GM12892 (cell line): ENCODE measurements at regions not wholly inside any gene's neighbourhood (a gene's known extent, or its start where the extent isn't known, plus 50 kb on each side); places are given as distances from the start of the nearest gene placed in this dataset.

ENCODE experiments used
- POLR2A ChIP-seq: IDR thresholded peaks from 2 replicates; pipeline ENCODE4 v1.6.1; 2011; ENCODE audit warnings: low read depth, low read length, control low read depth
- POLR2AphosphoS5 ChIP-seq: IDR thresholded peaks from 2 replicates; pipeline ENCODE4 v1.6.1; 2011; ENCODE audit warnings: low read depth, low read length, control low read depth
- TAF1 ChIP-seq: IDR thresholded peaks from 2 replicates; pipeline ENCODE4 v1.6.1; 2011; ENCODE audit warnings: low read depth, mild to moderate bottlenecking, control low read depth, low read length, borderline replicate concordance

- TF ChIP-seq POLR2AphosphoS5 = no peak
- no peak for TF ChIP-seq POLR2A
- TF ChIP-seq TAF1 = no peak
Measured at GRCh38 chr5:2430606-2431005, 320.9 kb downstream of the IRX2 start.
